Spleen (tissue), 7 donors: ENCODE measurements at regions not wholly inside any gene's neighbourhood (a gene's known extent, or its start where the extent isn't known, plus 50 kb on each side); places are given as distances from the start of the nearest gene placed in this dataset.

Experiments
- POLR2A ChIP-seq, 3 donors: fragments of 450-650 bp; IDR thresholded peaks; one replicate each; pipeline ENCODE4 v1.5.1; 2017; ENCODE audit warnings: antibody characterized with exemption in 3 of 3, mild to moderate bottlenecking in 1 of 3
- TF ChIP-seq, protein P1 (sequence below), 11 experiments: fragments of 200-600 bp in 7 of 11; fragments of 450-650 bp in 4 of 11; sonication (generic) in 4 of 11; IDR thresholded peaks in 8 of 11; conservative IDR thresholded peaks in 3 of 11; 1 replicate in 7 of 11; 2 replicates in 4 of 11; pipeline versions ENCODE4 v1.4.0 to v1.8.0; 2016 to 2021; ENCODE audit warnings: antibody characterized with exemption in 11 of 11, inconsistent platforms in 4 of 11, mild to moderate bottlenecking in 1 of 11
- donor health status: DM: no; HTN: no; CAD: no; lungs with moderate emphysema.
- donor health status: DM: no; HTN: no; CAD: no.
- donor health status: DM: no; HTN: no; CAD: no.

DNA sequence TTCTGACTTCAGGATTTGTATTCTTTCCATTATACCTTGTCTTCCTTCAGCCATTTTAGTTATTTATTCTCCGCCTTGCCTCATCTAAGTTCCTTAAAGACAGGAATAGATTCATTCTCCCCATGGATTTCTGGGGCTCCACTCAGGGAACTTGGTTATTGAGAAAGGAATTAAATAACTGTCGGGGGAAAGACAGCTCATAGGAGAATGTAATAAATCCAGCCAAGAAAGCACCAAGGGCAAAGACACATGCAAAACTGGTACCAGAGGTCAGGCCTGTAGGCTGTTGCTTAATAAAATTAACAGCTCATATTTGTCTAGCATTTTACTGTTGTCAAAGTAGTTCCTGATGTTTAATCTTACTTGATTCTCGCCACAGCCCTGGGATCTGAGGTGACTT lies 357.2 kb downstream of the TMEM38B start:
- TF ChIP-seq, protein P1, sequence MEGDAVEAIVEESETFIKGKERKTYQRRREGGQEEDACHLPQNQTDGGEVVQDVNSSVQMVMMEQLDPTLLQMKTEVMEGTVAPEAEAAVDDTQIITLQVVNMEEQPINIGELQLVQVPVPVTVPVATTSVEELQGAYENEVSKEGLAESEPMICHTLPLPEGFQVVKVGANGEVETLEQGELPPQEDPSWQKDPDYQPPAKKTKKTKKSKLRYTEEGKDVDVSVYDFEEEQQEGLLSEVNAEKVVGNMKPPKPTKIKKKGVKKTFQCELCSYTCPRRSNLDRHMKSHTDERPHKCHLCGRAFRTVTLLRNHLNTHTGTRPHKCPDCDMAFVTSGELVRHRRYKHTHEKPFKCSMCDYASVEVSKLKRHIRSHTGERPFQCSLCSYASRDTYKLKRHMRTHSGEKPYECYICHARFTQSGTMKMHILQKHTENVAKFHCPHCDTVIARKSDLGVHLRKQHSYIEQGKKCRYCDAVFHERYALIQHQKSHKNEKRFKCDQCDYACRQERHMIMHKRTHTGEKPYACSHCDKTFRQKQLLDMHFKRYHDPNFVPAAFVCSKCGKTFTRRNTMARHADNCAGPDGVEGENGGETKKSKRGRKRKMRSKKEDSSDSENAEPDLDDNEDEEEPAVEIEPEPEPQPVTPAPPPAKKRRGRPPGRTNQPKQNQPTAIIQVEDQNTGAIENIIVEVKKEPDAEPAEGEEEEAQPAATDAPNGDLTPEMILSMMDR (IDR thresholded peaks at IDR 0.05 in 8 of 11, conservative IDR thresholded peaks at IDR 0.05 in 3 of 11) = no peak
- no peak for TF ChIP-seq POLR2A (IDR thresholded peaks at IDR 0.05)
